Keratinocyte (primary cell): ENCODE measurements at regions not wholly inside any gene's neighbourhood (a gene's known extent, or its start where the extent isn't known, plus 50 kb on each side); places are given as distances from the start of the nearest gene placed in this dataset.

ENCODE experiments used
- EZH2 ChIP-seq: IDR thresholded peaks from one replicate; pipeline ENCODE4 v1.6.1; 2012; ENCODE audit warnings: inconsistent platforms, mild to moderate bottlenecking, low read length, moderate library complexity
- TF ChIP-seq, protein P1 (sequence below), 3 experiments: IDR thresholded peaks in 1 of 3; conservative IDR thresholded peaks in 1 of 3; optimal IDR thresholded peaks in 1 of 3; 2 replicates in 2 of 3; 3 replicates in 1 of 3; pipeline versions ENCODE3 to v1.5.1; 2011; ENCODE audit warnings: low read length in 3 of 3, mild to moderate bottlenecking in 3 of 3, moderate library complexity in 2 of 3, control low read depth in 1 of 3, inconsistent platforms in 1 of 3; ENCODE audit not compliant: insufficient read depth in 2 of 3; ENCODE audit errors: extremely low read depth in 1 of 3

DNA sequence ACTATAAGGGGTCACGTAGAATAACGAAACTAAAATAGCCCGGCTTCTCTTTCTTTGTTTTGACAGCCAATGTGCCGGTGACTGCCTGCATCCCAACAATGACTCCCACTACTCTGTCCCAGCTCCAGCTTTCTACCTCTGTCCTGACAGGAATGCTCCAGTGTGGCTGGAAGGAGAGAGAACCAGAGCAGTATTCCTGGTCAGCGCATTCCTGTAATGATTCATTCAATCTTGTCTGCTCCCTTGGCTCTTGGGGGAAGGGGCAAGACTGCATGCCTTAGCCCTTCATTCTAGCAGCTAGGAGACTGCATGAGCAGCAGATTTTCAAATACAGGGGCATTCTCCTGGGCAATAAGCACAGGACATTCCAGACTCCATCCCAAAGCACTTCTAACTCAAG is 132.1 kb upstream of the PRMT6 start:
- TF ChIP-seq, protein P1, sequence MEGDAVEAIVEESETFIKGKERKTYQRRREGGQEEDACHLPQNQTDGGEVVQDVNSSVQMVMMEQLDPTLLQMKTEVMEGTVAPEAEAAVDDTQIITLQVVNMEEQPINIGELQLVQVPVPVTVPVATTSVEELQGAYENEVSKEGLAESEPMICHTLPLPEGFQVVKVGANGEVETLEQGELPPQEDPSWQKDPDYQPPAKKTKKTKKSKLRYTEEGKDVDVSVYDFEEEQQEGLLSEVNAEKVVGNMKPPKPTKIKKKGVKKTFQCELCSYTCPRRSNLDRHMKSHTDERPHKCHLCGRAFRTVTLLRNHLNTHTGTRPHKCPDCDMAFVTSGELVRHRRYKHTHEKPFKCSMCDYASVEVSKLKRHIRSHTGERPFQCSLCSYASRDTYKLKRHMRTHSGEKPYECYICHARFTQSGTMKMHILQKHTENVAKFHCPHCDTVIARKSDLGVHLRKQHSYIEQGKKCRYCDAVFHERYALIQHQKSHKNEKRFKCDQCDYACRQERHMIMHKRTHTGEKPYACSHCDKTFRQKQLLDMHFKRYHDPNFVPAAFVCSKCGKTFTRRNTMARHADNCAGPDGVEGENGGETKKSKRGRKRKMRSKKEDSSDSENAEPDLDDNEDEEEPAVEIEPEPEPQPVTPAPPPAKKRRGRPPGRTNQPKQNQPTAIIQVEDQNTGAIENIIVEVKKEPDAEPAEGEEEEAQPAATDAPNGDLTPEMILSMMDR (optimal IDR thresholded peaks at IDR 0.05 in 1 of 3, IDR thresholded peaks at IDR 0.05 in 1 of 3, conservative IDR thresholded peaks at IDR 0.05 in 1 of 3; ENCODE audit: extremely low read depth in 1 of 3, insufficient read depth in 2 of 3, low read length in 3 of 3) = no peak
- TF ChIP-seq EZH2 = no peak
